Mucosa of descending colon (tissue), 3 donors: ENCODE measurements at regions not wholly inside any gene's neighbourhood (a gene's known extent, or its start where the extent isn't known, plus 50 kb on each side); places are given as distances from the start of the nearest gene placed in this dataset.
"Not testable (repeated sequence)": the region's sequence is repeated elsewhere in the genome, so short reads cannot be mapped to it uniquely, and the experiment has no call there.

ENCODE experiments used
- ATAC-seq: fragments of 200-7000 bp; cut with Tn5 transposase; one replicate; pipeline ENCODE4 v1.9.1; 2020; ENCODE audit warnings: mild to moderate bottlenecking, moderate library complexity
- DNase-seq, 3 donors: peaks; one replicate each; pipeline ENCODE4 v3.0.0-alpha.2; 2020
- H3K36me3 ChIP-seq: fragments of 200-600 bp; one replicate; pipeline ENCODE4 v1.8.0; 2021; ENCODE audit warnings: low read depth, mild to moderate bottlenecking
- H3K4me1 ChIP-seq: fragments of 200-600 bp; one replicate; pipeline ENCODE4 v1.8.0; 2021; ENCODE audit warnings: low read depth, mild to moderate bottlenecking
- H3K4me3 ChIP-seq: fragments of 200-600 bp; one replicate; pipeline ENCODE4 v1.8.0; 2021; ENCODE audit warnings: mild to moderate bottlenecking
- H3K9me3 ChIP-seq: fragments of 200-600 bp; one replicate; pipeline ENCODE4 v1.8.0; 2021; ENCODE audit warnings: mild to moderate bottlenecking
- CTCF ChIP-seq: fragments of 200-600 bp; IDR thresholded peaks from one replicate; pipeline ENCODE4 v1.8.0; 2022; ENCODE audit warnings: antibody characterized with exemption, mild to moderate bottlenecking
- intact Hi-C, 2 donors: fragments of 100-400 bp; cut with DNase I in 1 of 2; cut with micrococcal nuclease in 1 of 2; formaldehyde crosslinking; loops; one replicate each; pipeline versions ENCODE4 v1.11.0 to v1.11.1; 2022; cut with DNase I, micrococcal nuclease
- donor health status: DM: no; HTN: no; CAD: no; lungs with moderate emphysema.
- donor health status: DM: no; HTN: no; CAD: no.
- donor health status: DM: no; HTN: yes; CAD: no.

- H3K4me3 ChIP-seq, H3K9me3 ChIP-seq, intact Hi-C loops, H3K36me3 ChIP-seq, DNase-seq, ATAC-seq, H3K4me1 ChIP-seq: not testable (repeated sequence)
These were observed 51.2 kb upstream of the MB21D2 start for GRCh38 chr3:192968901-192969300.

GRCh38 chr3:192980632-192981031, 63.0 kb upstream of the MB21D2 start:
- DNase-seq (no peak), ATAC-seq (no peak)
- no peaks in the 10 kb centered on the region for H3K4me1 ChIP-seq
- intact Hi-C loops = no loop called here
- no peaks in the 10 kb centered on the region for H3K36me3 ChIP-seq
- H3K9me3 ChIP-seq = no peaks in the 10 kb centered on the region
- H3K4me3 ChIP-seq = no peak overlapping the region
- TF ChIP-seq CTCF = no peak

- Histone ChIP-seq H3K9me3 (no peaks in the 10 kb centered on the region), H3K36me3 (no peaks in the 10 kb centered on the region), H3K4me1 (no peaks in the 10 kb centered on the region), H3K4me3 (no peak overlapping the region)
- intact Hi-C loops = no loop called here
- no peak for ATAC-seq
- DNase-seq = no peak
- TF ChIP-seq CTCF = no peak
These were observed 68.7 kb upstream of the MB21D2 start for GRCh38 chr3:192986379-192986778.

GRCh38 chr3:192991356-192991755, 73.7 kb upstream of the MB21D2 start:
- no peaks in the 10 kb centered on the region for H3K4me1 ChIP-seq
- ATAC-seq = no peak
- H3K36me3 ChIP-seq = no peaks in the 10 kb centered on the region
- no peak for TF ChIP-seq CTCF
- intact Hi-C loops = no loop called here
- no peak for DNase-seq
- H3K4me3 ChIP-seq = no peak overlapping the region
- H3K9me3 ChIP-seq = no peaks in the 10 kb centered on the region

- Histone ChIP-seq H3K4me3 (no peak overlapping the region), H3K9me3 (no peaks in the 10 kb centered on the region), H3K4me1 (no peaks in the 10 kb centered on the region), H3K36me3 (no peaks in the 10 kb centered on the region)
- TF ChIP-seq CTCF = no peak
- no peak for DNase-seq
- no peak for ATAC-seq
- intact Hi-C loops = no loop called here
These were observed 74.7 kb upstream of the MB21D2 start for GRCh38 chr3:192992361-192992760.

- H3K4me3 ChIP-seq = no peak overlapping the region
- no peaks in the 10 kb centered on the region for H3K4me1 ChIP-seq
- no peaks in the 10 kb centered on the region for H3K36me3 ChIP-seq
- intact Hi-C loops = no loop called here
- H3K9me3 ChIP-seq = no peaks in the 10 kb centered on the region
- ATAC-seq = no peak
- DNase-seq = no peak
- TF ChIP-seq CTCF = no peak
These were observed 75.8 kb upstream of the MB21D2 start for GRCh38 chr3:192993411-192993810.

GRCh38 chr3:193001113-193001512, 83.5 kb upstream of the MB21D2 start:
- ATAC-seq, intact Hi-C loops: not testable (repeated sequence)

GRCh38 chr3:193003624-193004023, 86.0 kb upstream of the MB21D2 start:
- H3K4me3 ChIP-seq, H3K36me3 ChIP-seq, H3K9me3 ChIP-seq, H3K4me1 ChIP-seq, ATAC-seq, intact Hi-C loops, DNase-seq: not testable (repeated sequence)

More at GRCh38 chr3:193001113-193001512, 83.5 kb upstream of the MB21D2 start:
- not testable (repeated sequence) for H3K36me3 ChIP-seq, DNase-seq, H3K4me1 ChIP-seq, H3K9me3 ChIP-seq, H3K4me3 ChIP-seq
